PFSK-1 (cell line): ENCODE measurements at regions not wholly inside any gene's neighbourhood (a gene's known extent, or its start where the extent isn't known, plus 50 kb on each side); places are given as distances from the start of the nearest gene placed in this dataset.

ENCODE experiments used
- FOXP2 ChIP-seq: optimal IDR thresholded peaks from 2 replicates; pipeline ENCODE3; 2011; ENCODE audit warnings: borderline replicate concordance, control low read depth, inconsistent platforms; ENCODE audit not compliant: insufficient read depth; ENCODE audit errors: extremely low read length, extremely low read depth
- POLR2AphosphoS5 ChIP-seq: IDR thresholded peaks from 2 replicates; pipeline ENCODE4 v1.6.1; 2012; ENCODE audit warnings: low read depth, mild to moderate bottlenecking, control low read depth, low read length, moderate library complexity
- SIN3A ChIP-seq: IDR thresholded peaks from 2 replicates; pipeline ENCODE4 v1.6.1; 2012; ENCODE audit warnings: mild to moderate bottlenecking, low read length, moderate library complexity, borderline replicate concordance; ENCODE audit not compliant: insufficient read depth
- TAF1 ChIP-seq: IDR thresholded peaks from 2 replicates; pipeline ENCODE4 v1.6.1; 2012; ENCODE audit warnings: low read length, control low read depth, borderline replicate concordance; ENCODE audit not compliant: insufficient read depth
- TF ChIP-seq, protein P1 (sequence below), 2 experiments: IDR thresholded peaks; 2 replicates each; pipeline versions ENCODE4 v1.6.1 to v1.8.0; 2011 to 2012; ENCODE audit warnings: low read depth in 2 of 2, low read length in 2 of 2, control low read depth in 1 of 2, inconsistent platforms in 1 of 2, mild to moderate bottlenecking in 1 of 2, moderate library complexity in 1 of 2; ENCODE audit not compliant: insufficient read depth in 1 of 2

DNA sequence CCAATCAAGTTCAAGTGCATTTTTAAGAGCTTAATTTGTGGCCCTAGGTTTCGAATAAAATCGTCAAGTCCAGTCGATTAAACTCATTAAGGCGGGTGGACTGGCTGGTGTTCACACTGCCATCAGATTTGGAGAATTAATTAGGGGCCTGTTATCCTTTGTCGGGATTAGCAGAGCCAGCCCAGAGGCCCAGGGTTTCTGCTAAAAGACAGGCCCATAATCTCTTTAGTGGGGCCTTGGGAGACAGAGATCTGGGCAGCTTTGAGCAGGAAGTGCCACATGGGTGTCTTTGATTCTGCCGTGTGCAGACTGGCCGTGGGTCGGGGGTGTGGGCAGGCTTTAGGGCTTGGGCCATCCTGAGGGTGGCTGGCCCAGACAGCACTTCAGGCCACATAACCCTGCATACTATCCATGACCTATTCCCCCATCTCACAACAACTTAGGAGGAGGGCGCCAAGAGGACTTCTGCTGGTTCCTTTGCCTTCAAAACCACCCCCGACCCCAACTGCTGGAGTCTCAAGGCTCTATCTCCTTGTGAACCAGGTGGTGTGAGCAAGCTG is 94.7 kb downstream of the PLXNA1 start:
- no peak for TF ChIP-seq TAF1
- TF ChIP-seq, protein P1, sequence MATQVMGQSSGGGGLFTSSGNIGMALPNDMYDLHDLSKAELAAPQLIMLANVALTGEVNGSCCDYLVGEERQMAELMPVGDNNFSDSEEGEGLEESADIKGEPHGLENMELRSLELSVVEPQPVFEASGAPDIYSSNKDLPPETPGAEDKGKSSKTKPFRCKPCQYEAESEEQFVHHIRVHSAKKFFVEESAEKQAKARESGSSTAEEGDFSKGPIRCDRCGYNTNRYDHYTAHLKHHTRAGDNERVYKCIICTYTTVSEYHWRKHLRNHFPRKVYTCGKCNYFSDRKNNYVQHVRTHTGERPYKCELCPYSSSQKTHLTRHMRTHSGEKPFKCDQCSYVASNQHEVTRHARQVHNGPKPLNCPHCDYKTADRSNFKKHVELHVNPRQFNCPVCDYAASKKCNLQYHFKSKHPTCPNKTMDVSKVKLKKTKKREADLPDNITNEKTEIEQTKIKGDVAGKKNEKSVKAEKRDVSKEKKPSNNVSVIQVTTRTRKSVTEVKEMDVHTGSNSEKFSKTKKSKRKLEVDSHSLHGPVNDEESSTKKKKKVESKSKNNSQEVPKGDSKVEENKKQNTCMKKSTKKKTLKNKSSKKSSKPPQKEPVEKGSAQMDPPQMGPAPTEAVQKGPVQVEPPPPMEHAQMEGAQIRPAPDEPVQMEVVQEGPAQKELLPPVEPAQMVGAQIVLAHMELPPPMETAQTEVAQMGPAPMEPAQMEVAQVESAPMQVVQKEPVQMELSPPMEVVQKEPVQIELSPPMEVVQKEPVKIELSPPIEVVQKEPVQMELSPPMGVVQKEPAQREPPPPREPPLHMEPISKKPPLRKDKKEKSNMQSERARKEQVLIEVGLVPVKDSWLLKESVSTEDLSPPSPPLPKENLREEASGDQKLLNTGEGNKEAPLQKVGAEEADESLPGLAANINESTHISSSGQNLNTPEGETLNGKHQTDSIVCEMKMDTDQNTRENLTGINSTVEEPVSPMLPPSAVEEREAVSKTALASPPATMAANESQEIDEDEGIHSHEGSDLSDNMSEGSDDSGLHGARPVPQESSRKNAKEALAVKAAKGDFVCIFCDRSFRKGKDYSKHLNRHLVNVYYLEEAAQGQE (IDR thresholded peaks at IDR 0.05; ENCODE audit: insufficient read depth in 1 of 2, low read depth in 2 of 2, low read length in 2 of 2), result no peak
- TF ChIP-seq POLR2AphosphoS5, result no peak
- TF ChIP-seq SIN3A, result no peak
- TF ChIP-seq FOXP2, result no peak

DNA sequence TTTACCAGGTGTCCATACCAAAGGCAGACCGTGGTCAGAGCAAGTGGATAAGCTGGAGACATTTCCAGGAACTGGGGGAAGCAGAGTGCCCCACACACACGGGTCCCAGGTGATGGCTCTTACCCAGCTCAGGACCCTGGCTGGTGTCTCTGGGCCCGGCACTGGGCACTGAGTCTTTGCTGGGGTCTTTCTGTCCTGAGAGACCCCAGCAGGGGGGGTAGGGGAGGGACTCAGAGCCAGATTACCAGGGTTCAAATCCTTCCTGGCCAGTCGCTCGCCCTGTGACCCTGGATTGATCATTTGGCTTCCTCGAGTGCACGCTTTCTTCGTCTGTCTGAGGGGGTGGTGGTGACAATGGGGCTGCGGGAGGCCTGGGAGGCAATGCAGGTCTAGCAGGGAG is 95.7 kb downstream of the PLXNA1 start:
- TF ChIP-seq FOXP2 (no peak), SIN3A (no peak), POLR2AphosphoS5 (no peak), TAF1 (no peak)
- TF ChIP-seq, protein P1 (IDR thresholded peaks at IDR 0.05; ENCODE audit: insufficient read depth in 1 of 2, low read depth in 2 of 2, low read length in 2 of 2), result no peak

- no peak for TF ChIP-seq SIN3A
- TF ChIP-seq FOXP2, result no peak
- no peak for TF ChIP-seq TAF1
- TF ChIP-seq, protein P1 (IDR thresholded peaks at IDR 0.05; ENCODE audit: insufficient read depth in 1 of 2, low read depth in 2 of 2, low read length in 2 of 2), result no peak
- TF ChIP-seq POLR2AphosphoS5, result no peak
Observed at GRCh38 chr3:127079211-127079610, 96.3 kb downstream of the PLXNA1 start.

GRCh38 chr3:127081001-127081720 is 98.2 kb downstream of the PLXNA1 start:
- TF ChIP-seq POLR2AphosphoS5, result no peak
- TF ChIP-seq TAF1, result no peak
- TF ChIP-seq, protein P1 (IDR thresholded peaks at IDR 0.05; ENCODE audit: insufficient read depth in 1 of 2, low read depth in 2 of 2, low read length in 2 of 2), result no peak
- no peak for TF ChIP-seq SIN3A
- TF ChIP-seq FOXP2, result no peak
